Adrenal gland (tissue), 9 donors: ENCODE measurements at regions not wholly inside any gene's neighbourhood (a gene's known extent, or its start where the extent isn't known, plus 50 kb on each side); places are given as distances from the start of the nearest gene placed in this dataset.

Experiments
- DNase-seq, 7 donors: peaks; one replicate each; pipeline ENCODE4 v3.0.0-alpha.2; 2019 to 2020
- H3K27ac ChIP-seq, 5 donors: fragments of 200-600 bp; sonication (generic) in 4 of 5; 1 replicate in 3 of 5; 2 replicates in 2 of 5; pipeline versions ENCODE4 v1.5.1 to v1.8.0; 2016 to 2020; ENCODE audit warnings: mild to moderate bottlenecking in 1 of 5
- H3K27me3 ChIP-seq: fragments of 200-600 bp; 2 replicates; pipeline ENCODE4 v1.8.0; 2021
- H3K36me3 ChIP-seq, 2 donors: fragments of 200-600 bp; replicated peaks in 1 of 2; 1 replicate in 1 of 2; 2 replicates in 1 of 2; pipeline versions ENCODE4 v1.5.1 to v1.8.0; 2018 to 2022
- H3K4me1 ChIP-seq, 2 donors: fragments of 200-600 bp; replicated peaks in 1 of 2; 1 replicate in 1 of 2; 2 replicates in 1 of 2; pipeline versions ENCODE4 v1.5.1 to v1.8.0; 2018 to 2021
- H3K4me3 ChIP-seq, 4 donors: fragments of 200-600 bp; sonication (generic) in 3 of 4; one replicate each; pipeline ENCODE4 v1.5.1; 2016 to 2018
- H3K9me3 ChIP-seq, 3 donors: fragments of 200-600 bp; sonication (generic) in 1 of 3; replicated peaks in 1 of 3; 1 replicate in 2 of 3; 2 replicates in 1 of 3; pipeline versions ENCODE4 v1.5.1 to v1.8.0; 2016 to 2021
- CTCF ChIP-seq, 6 experiments: fragments of 450-650 bp in 4 of 6; fragments of 200-600 bp in 2 of 6; sonication (generic) in 1 of 6; IDR thresholded peaks; 1 replicate in 5 of 6; 2 replicates in 1 of 6; pipeline versions ENCODE4 v1.5.1 to v1.8.0; 2016 to 2021; ENCODE audit warnings: antibody characterized with exemption in 6 of 6, mild to moderate bottlenecking in 2 of 6, moderate library complexity in 1 of 6
- POLR2A ChIP-seq, 2 donors: fragments of 450-650 bp; IDR thresholded peaks; one replicate each; pipeline ENCODE4 v1.6.1; 2017; ENCODE audit warnings: antibody characterized with exemption in 2 of 2, mild to moderate bottlenecking in 2 of 2, moderate library complexity in 1 of 2
- WGBS, 4 donors: extraction: QIAGEN DNeasy Blood & Tissue Kit in 2 of 4; methylation state at CpG; one replicate each; pipeline versions ENCODE4 v1.1.5 to v1.1.7; 2013 to 2017; 5-methylcytosine and 5-hydroxymethylcytosine counted together
- intact Hi-C, 2 donors: fragments of 100-400 bp; cut with DNase I; formaldehyde crosslinking; loops; one replicate each; pipeline versions ENCODE4 v1.14.1 to v1.15.0; 2022 to 2023
- donor health status: healthy with polysubstance abuse.
- donor health status: Bipolar disorder and iron deficiency.
- donor health status: DM: yes; HTN: yes; CAD: no.
- donor health status: DM: no; HTN: no; CAD: no.
- donor health status: DM: no; HTN: no; CAD: no.

- intact Hi-C loops, result no loop called here
- no peak for DNase-seq
Observed at GRCh38 chr7:49623943-49624342, 149.5 kb upstream of the VWC2 start.

GRCh38 chr7:49624611-49625010 is 148.8 kb upstream of the VWC2 start:
- Histone ChIP-seq H3K9me3 (no peaks in the 10 kb centered on the region), H3K4me1 (no peaks in the 10 kb centered on the region), H3K27me3 (no peaks in the 10 kb centered on the region), H3K36me3 (no peaks in the 10 kb centered on the region), H3K4me3 (no peak overlapping the region), H3K27ac (no peak overlapping the region)
- TF ChIP-seq POLR2A (IDR thresholded peaks at IDR 0.05) (no peak), CTCF (IDR thresholded peaks at IDR 0.05) (no peak)
- intact Hi-C loops, result no loop called here
- DNase-seq, result no peak

More at GRCh38 chr7:49623943-49624342, 149.5 kb upstream of the VWC2 start:
- no peaks in the 10 kb centered on the region for H3K4me1 ChIP-seq
- WGBS, 4 donors, result 37 to 58% (median 45%) methylated on average over 3 of the region's 3 CpGs
- H3K27ac ChIP-seq, result no peak overlapping the region
- no peaks in the 10 kb centered on the region for H3K27me3 ChIP-seq
- no peak overlapping the region for H3K4me3 ChIP-seq
- no peaks in the 10 kb centered on the region for H3K9me3 ChIP-seq
- TF ChIP-seq CTCF (IDR thresholded peaks at IDR 0.05) (no peak), POLR2A (IDR thresholded peaks at IDR 0.05) (no peak)
- H3K36me3 ChIP-seq, result no peaks in the 10 kb centered on the region

- 70 to 81% (median 75%) methylated on average over 7 of the region's 7 CpGs for WGBS, 4 donors
- Histone ChIP-seq H3K9me3 (no peaks in the 10 kb centered on the region), H3K36me3 (no peaks in the 10 kb centered on the region), H3K4me1 (no peaks in the 10 kb centered on the region), H3K4me3 (no peak overlapping the region), H3K27ac (no peak overlapping the region), H3K27me3 (no peaks in the 10 kb centered on the region)
- no peak for DNase-seq
- intact Hi-C loops, result no loop called here
- TF ChIP-seq POLR2A (IDR thresholded peaks at IDR 0.05) (no peak), CTCF (IDR thresholded peaks at IDR 0.05) (no peak)
Observed at GRCh38 chr7:49630513-49630912, 142.9 kb upstream of the VWC2 start.

GRCh38 chr7:49631071-49631815 is 142.2 kb upstream of the VWC2 start:
- no peaks in the 10 kb centered on the region for H3K9me3 ChIP-seq
- no peaks in the 10 kb centered on the region for H3K36me3 ChIP-seq
- DNase-seq, result peak in 1 of 7 donors; percentile 18
- TF ChIP-seq POLR2A (IDR thresholded peaks at IDR 0.05) (no peak), CTCF (IDR thresholded peaks at IDR 0.05) (no peak)
- no peaks in the 10 kb centered on the region for H3K27me3 ChIP-seq
- no peaks in the 10 kb centered on the region for H3K4me1 ChIP-seq
- H3K4me3 ChIP-seq, result no peak overlapping the region
- intact Hi-C loops, result no loop called here
- no peak overlapping the region for H3K27ac ChIP-seq
